Body of pancreas (tissue), 4 donors: ENCODE measurements at regions not wholly inside any gene's neighbourhood (a gene's known extent, or its start where the extent isn't known, plus 50 kb on each side); places are given as distances from the start of the nearest gene placed in this dataset.

ENCODE experiments used
- POLR2A ChIP-seq, 3 donors: fragments of 450-650 bp; IDR thresholded peaks; one replicate each; pipeline ENCODE4 v1.6.1; 2016; ENCODE audit warnings: antibody characterized with exemption in 3 of 3, mild to moderate bottlenecking in 2 of 3
- TF ChIP-seq, protein P1 (sequence below), 7 experiments: fragments of 450-650 bp in 4 of 7; fragments of 200-600 bp in 3 of 7; sonication (generic) in 3 of 7; IDR thresholded peaks; one replicate each; pipeline ENCODE4 v1.5.1; 2016 to 2019; ENCODE audit warnings: antibody characterized with exemption in 7 of 7

GRCh38 chr1:194903524-194903923, 1704.7 kb downstream of the KCNT2 start:
- TF ChIP-seq, protein P1, sequence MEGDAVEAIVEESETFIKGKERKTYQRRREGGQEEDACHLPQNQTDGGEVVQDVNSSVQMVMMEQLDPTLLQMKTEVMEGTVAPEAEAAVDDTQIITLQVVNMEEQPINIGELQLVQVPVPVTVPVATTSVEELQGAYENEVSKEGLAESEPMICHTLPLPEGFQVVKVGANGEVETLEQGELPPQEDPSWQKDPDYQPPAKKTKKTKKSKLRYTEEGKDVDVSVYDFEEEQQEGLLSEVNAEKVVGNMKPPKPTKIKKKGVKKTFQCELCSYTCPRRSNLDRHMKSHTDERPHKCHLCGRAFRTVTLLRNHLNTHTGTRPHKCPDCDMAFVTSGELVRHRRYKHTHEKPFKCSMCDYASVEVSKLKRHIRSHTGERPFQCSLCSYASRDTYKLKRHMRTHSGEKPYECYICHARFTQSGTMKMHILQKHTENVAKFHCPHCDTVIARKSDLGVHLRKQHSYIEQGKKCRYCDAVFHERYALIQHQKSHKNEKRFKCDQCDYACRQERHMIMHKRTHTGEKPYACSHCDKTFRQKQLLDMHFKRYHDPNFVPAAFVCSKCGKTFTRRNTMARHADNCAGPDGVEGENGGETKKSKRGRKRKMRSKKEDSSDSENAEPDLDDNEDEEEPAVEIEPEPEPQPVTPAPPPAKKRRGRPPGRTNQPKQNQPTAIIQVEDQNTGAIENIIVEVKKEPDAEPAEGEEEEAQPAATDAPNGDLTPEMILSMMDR (IDR thresholded peaks at IDR 0.05) = no peak
- no peak for TF ChIP-seq POLR2A (IDR thresholded peaks at IDR 0.05)
